ENCODE measurements at regions not wholly inside any gene's neighbourhood (a gene's known extent, or its start where the extent isn't known, plus 50 kb on each side); places are given as distances from the start of the nearest gene placed in this dataset.
"Not testable (repeated sequence)": the region's sequence is repeated elsewhere in the genome, so short reads cannot be mapped to it uniquely, and the experiment has no call there.

DNA sequence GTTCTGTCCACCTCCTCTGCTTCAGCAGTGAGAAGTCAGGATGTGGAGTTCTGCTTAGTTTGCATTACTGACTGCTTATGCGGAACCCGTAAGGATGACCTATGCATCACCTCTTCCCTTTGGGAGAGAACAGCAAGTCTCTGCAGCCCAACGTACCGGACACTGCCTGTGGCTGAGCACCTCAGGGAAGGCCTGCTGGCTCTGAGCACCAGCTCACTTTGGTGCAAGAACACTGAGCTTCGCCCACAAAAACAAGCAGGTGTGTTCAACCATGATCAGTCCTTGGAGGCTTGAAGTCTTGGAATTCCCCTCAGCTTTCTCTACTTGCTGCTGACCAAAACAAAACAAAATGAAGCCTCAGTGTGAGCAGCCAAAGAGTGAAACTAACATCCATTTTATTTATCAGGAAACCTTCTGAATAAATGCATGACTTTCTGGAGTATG, 52.7 kb upstream of the NCK2 start:
- DNase-seq (ENCODE audit: low read depth): no peak

GRCh38 chr2:105690566-105690965, 54.1 kb upstream of the NCK2 start:
- no peak for DNase-seq (ENCODE audit: low read depth)

DNA sequence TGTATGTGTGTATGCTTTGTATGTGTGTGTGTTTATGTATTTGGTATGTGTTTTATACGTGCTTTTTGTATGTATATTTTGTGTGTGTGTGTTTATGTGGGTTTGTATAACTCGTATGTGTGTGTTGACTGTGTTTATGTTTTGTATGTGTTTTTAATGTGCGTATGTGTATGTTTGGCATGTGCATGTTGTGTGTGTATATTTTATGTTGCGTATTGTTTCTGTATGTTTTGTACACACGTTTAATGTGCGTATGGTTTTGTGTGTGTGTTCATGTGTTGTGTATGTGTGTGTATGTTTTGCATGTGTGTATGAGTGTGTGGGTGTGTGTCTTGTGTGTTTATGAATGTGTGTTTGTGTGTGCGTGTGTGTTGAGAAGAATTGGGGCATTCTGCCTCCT, 55.2 kb upstream of the NCK2 start:
- no peak for DNase-seq (ENCODE audit: low read depth)

DNA sequence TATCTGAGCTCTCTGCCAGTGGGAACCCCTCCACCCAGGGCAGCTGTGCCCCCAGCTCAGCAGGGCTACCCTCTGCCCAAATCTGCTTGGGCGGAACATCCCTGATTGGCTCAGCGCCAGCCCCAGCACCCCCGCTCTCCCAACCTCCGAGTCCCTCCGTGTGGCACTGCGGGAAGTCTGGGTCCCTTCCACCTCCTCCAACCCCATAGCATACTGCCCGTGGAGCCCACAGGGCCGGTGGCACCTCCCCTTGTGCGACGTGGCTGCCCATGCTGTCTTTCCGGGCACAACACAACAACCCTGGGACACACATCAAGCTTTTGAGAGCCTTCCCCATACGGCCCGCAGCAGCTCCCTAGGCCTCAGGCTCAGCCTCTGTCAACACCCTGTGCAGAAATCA, 55.8 kb upstream of the NCK2 start:
- no peak for DNase-seq (ENCODE audit: low read depth)

GRCh38 chr2:105686588-105686987, 58.1 kb upstream of the NCK2 start:
- no peak for DNase-seq (ENCODE audit: low read depth)

DNA sequence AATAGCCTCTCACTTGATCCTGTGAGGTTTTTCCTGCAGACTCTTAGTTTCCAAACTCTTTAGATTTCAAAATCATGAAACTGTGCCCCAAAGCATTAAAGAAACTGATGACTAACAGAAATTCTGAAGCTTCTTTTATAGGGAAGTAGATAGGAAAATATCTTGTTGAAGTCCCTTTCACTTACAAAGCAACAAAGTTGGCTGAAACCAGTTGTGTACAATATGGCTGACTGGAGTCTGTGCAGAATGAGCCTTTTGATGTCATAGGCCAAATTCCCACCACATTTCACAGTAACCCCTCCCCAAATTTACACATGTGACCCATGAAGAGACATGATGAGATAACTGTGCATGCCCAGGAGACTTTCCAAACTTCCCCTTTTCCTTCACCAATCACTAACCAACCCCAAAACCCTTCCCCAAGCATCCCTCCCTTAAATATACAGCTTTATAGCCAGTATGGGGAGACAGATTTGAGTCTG, 61.7 kb upstream of the NCK2 start:
- no peak for DNase-seq (ENCODE audit: low read depth)

GRCh38 chr2:105682401-105682800, 62.3 kb upstream of the NCK2 start:
- DNase-seq (ENCODE audit: low read depth): no peak

GRCh38 chr2:105681927-105682326, 62.8 kb upstream of the NCK2 start:
- no peak for DNase-seq (ENCODE audit: low read depth)

DNA sequence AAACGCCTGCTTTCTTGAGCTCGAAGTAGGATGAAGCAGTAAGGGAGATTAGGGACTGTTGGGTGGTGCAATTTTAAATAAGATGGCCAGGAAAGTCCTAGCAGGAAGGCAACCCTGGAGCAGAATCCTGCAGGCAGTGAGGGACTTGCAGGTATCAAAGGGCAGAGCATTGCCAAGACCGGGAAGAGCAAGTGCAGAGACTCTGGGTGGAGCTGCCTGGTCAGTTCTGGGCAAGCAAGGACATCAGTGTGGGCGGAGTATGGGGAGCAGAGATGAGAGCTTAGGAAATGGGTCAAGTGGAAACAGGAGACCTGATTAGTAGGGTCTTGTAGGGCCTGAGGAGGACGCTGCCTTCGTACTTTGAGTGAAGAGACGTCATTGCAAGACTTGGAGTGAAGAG, 64.4 kb upstream of the NCK2 start:
- DNase-seq (ENCODE audit: low read depth): no peak

DNA sequence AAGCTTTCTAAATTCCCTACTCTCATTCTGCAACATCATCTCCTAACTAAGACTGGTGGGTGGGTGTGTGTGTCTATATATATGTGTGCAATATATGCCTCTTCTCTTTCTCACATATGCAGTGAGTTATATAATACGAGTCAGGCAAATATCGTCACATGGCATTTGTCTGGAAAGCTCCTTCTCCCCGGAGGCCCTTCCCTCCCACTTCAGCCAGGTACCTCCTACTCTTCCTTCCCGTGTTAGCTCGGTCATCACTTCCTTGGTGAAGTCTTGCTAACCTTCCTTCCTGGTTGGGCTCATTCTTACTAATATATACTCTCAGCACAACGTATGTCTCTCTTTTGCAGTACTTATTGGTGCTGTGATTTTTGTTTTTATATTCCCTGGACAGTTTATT, 66.4 kb upstream of the NCK2 start:
- DNase-seq (ENCODE audit: low read depth): no peak

DNA sequence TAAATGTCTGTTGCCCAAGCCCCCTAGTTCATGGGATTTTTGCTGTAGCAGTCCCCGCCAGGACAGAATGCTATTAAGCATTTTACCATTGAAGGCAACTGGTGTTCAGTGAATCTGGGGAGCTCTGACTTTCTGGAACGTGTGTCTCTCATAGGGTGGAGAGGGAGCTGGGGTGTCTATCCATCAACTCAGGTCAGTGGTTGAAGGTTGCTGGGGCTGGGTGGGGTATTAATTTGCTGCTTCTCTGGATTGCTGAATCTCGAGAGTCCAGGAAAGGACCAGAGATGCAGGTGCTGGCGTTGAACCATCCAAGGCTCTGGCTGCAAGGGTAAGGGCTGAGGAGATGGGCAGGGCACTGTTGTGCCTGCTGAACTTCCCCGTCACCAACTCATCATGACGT, 66.8 kb upstream of the NCK2 start:
- no peak for DNase-seq (ENCODE audit: low read depth)

DNA sequence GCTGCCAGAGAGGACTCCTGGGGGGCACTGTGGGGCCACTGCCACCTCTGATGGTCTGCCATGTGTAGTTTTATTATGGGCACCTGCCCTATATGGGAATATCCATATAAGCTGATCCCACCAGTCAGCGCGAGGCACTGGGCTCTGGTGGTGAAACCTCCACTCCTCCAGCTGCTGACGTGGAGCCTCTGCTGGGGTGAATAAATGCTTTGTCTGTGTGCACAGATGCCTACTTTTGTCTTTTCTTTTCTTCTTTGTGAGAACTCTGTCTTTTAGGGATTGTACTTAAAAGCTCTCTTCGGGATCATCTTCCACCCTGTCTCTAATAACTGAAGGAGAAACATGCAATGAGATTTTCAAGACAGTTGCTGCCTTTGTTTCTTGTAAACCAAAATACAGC, 68.9 kb upstream of the NCK2 start:
- DNase-seq (ENCODE audit: low read depth): no peak

DNA sequence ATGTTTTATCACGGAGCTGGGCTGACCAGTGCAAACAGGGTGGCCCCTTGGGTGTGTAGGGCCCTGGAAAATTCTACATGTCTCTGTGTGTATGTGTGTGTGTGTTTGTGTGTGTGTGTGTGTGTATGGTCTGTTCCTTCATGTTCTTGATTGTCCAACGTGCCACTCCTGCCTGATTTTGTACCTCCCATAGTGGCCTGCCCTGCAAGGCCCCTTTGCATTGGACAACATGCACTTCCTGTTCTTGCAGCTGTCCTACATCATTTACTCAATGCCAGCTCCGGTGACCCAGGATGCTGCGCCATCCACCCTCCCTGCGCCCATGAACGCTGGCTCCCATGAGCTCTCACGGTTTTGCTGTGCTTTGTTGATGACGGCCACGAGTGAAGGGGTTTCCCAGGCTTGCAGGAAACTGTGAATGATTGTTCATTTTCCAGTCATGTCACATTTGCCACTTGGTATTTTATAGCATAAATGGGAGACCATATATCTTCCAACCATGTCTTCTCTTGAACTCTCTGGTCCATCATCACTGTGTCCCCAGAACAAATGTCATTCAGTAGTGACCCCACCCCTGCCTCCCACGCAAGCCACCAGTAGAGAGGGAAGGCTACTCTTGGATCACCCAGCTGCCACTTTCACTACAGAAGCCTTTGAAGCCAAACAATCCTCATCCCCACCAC, 69.7 kb upstream of the NCK2 start:
- DNase-seq (ENCODE audit: low read depth): no peak

DNA sequence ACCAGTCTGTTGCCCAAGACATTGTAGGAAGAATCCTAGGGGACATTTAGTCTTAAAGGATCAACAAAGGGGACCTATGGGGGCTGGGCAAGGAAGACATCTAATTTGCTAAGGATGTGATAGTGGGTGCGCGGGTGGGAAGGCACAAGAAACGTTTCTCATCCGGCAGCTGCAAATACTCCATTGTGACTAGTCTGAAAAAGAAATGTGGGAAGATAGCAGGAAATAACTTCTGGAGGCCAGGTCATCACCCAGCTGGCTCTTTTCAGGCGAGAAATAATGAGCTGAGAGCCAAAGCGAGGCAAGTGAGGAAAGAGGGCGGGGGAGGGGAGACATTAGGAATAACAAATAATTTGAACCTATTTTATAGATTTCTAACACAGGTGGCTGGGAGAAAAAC, 70.3 kb upstream of the NCK2 start:
- DNase-seq (ENCODE audit: low read depth): no peak

GRCh38 chr2:105671156-105671555, 73.6 kb upstream of the NCK2 start:
- peak; percentile 65 for DNase-seq (ENCODE audit: low read depth)

DNA sequence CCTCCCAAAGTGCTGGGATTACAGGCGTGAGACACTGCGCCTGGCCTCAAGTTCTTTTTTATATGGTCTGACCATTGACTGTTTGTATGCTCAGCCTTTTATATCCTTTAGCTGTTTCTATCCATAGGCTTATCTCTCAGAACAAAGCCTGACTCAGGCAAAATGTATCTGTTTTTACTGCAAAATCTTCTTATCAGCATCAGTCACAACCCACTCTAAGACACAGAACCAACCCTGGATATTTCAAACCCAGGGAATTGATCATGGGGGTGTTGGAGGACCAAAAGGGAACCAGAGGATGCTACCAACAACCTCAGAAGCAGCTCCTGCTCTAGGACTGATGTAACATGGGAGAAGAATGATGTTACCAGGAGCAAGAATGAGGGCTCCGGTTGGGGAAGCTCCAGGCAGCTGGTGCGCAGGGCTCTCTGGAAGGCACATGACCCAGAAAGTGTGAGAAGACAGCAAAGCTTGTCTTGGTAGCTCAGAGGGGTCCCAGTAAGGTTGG, 75.3 kb upstream of the NCK2 start:
- no peak for DNase-seq (ENCODE audit: low read depth)

DNA sequence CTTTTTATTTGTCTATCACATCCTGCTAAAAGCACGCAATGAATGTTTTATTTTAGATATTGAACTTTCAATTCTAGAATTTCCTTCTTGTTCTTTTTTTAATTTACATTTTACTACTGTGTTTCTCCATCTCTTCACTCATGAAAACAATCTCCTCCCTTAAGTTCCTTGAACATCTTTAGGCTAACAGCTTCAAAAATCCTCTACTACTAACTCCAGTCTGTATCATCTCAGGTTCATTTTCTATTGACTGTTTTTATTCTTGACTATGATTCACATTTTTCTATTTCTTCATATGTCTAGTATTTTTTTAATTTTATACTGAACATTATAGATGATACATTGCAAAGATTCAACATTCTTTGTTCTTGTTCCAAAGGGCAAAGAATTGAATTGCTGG, 79.2 kb upstream of the NCK2 start:
- DNase-seq (ENCODE audit: low read depth): no peak

DNA sequence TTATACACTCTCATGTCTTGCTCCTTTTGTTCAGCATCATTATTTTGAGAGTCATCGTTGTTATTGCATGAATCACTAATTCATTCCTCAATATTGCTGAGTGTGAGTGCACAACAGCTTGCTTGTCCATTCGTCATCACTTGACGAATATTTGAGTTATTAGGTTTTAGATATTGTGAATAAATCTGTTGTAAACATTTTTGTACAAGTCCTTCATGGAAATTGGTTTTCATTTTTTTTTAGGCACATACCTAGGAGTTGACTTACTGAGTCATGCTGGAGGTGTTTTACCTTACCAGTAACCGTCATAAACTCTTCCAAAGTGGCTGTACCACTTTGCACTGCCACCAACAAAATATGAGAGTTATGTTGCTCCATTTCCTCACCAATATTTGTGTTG, 84.2 kb upstream of the NCK2 start:
- DNase-seq (ENCODE audit: low read depth): no peak

DNA sequence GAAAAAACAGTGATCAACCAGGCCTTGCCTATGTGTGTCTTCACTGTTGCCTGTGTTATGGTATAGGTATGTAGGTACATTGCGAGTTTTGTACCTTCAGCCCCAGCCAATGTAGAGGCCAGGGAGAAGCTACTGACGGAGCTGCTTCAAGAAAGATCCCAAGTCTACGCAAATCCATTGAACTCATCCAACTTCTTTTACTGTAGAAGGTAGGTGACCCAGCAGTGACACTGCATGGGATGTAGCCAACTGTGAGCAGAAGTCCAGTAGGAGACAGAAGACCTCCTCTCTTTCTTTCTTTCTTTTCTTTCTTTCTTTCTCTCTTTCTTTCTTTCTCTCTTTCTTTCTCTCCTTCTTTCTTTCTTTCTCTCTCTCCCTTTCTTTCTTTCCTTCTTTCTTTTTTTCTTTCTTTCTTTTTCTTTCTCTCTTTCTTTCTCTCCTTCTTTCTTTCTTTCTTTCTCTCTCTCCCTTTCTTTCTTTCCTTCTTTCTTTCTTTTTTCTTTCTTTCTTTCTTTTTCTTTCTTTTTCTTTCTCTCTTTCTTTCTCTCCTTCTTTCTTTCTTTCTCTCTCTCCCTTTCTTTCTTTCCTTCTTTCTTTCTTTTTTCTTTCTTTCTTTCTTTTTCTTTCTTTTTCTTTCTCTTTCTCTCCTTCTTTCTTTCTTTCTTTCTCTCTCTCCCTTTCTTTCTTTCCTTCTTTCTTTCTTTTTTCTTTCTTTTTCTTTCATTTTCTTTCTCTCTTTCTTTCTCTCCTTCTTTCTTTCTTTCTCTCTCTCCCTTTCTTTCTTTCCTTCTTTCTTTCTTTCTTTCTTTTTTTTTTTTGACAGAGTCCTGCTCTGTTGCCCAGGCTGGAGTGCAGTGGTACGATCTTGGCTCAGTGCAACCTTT, 88.7 kb upstream of the NCK2 start:
- DNase-seq (ENCODE audit: low read depth): not testable (repeated sequence)

GRCh38 chr2:105655244-105655643, 89.5 kb upstream of the NCK2 start:
- DNase-seq (ENCODE audit: low read depth): no peak

- no peak for DNase-seq (ENCODE audit: low read depth)
Measured at GRCh38 chr2:105654474-105655004, 90.2 kb upstream of the NCK2 start.

DNA sequence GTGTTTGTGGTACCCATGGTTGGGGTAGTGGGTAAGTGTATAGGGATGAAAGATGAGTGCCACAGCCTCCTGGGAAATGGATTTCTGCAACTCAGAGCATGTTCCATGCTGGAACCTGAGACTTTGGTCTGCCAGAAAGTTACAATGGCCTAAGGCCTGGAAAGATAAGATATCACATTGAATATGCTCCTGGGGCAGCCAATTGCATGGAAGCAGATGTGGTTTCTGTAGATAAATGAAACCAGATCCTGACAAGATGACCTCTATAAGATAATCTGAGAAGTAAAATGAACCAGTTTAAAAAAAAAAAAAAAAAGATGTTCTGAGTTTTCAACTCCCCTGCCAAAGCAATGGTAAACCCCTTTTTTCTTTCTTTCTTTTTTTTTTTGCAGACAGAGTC, 91.4 kb upstream of the NCK2 start:
- DNase-seq (ENCODE audit: low read depth): no peak

All from Daoy (cell line).